Renal pelvis (tissue), 1 donor: ENCODE measurements at regions not wholly inside any gene's neighbourhood (a gene's known extent, or its start where the extent isn't known, plus 50 kb on each side); places are given as distances from the start of the nearest gene placed in this dataset.

Experiments used
- DNase-seq: peaks from one replicate; pipeline ENCODE4 v3.0.0-alpha.2; 2013

- no peak for DNase-seq
Measured at GRCh38 chr4:31059753-31060522, 339.8 kb downstream of the PCDH7 start.

GRCh38 chr4:31065086-31065485 is 344.9 kb downstream of the PCDH7 start:
- no peak for DNase-seq

GRCh38 chr4:31068257-31069075 is 348.3 kb downstream of the PCDH7 start:
- DNase-seq = no peak

- DNase-seq = no peak
Measured at GRCh38 chr4:31069151-31069550, 349.0 kb downstream of the PCDH7 start.

- DNase-seq = no peak
Measured at GRCh38 chr4:31071508-31072486, 351.6 kb downstream of the PCDH7 start.

- DNase-seq = peak; percentile 5
Measured at GRCh38 chr4:31075969-31076368, 355.8 kb downstream of the PCDH7 start.

GRCh38 chr4:31078661-31079060 is 358.5 kb downstream of the PCDH7 start:
- no peak for DNase-seq

- DNase-seq = no peak
Measured at GRCh38 chr4:31080887-31081286, 360.7 kb downstream of the PCDH7 start.

- DNase-seq = no peak
Measured at GRCh38 chr4:31081366-31081765, 361.2 kb downstream of the PCDH7 start.

GRCh38 chr4:31083456-31083855 is 363.3 kb downstream of the PCDH7 start:
- no peak for DNase-seq

- no peak for DNase-seq
Measured at GRCh38 chr4:31084806-31085416, 364.7 kb downstream of the PCDH7 start.

- DNase-seq = no peak
Measured at GRCh38 chr4:31085689-31086088, 365.5 kb downstream of the PCDH7 start.

- no peak for DNase-seq
Measured at GRCh38 chr4:31086756-31087330, 366.7 kb downstream of the PCDH7 start.

- DNase-seq = no peak
Measured at GRCh38 chr4:31088600-31089230, 368.5 kb downstream of the PCDH7 start.

- DNase-seq = no peak
Measured at GRCh38 chr4:31089815-31090214, 369.6 kb downstream of the PCDH7 start.

- no peak for DNase-seq
Measured at GRCh38 chr4:31094474-31094873, 374.3 kb downstream of the PCDH7 start.

GRCh38 chr4:31097999-31098398 is 377.8 kb downstream of the PCDH7 start:
- no peak for DNase-seq

- no peak for DNase-seq
Measured at GRCh38 chr4:31100536-31100935, 380.4 kb downstream of the PCDH7 start.

- no peak for DNase-seq
Measured at GRCh38 chr4:31104043-31104442, 383.9 kb downstream of the PCDH7 start.

- DNase-seq = no peak
Measured at GRCh38 chr4:31104577-31104976, 384.4 kb downstream of the PCDH7 start.

GRCh38 chr4:31106419-31106818 is 386.2 kb downstream of the PCDH7 start:
- no peak for DNase-seq
